Activated T-helper 2 cell treated with anti-CD3 and anti-CD28 coated beads, Interferon-gamma antibody, Interleukin-2, Interleukin-4, amounts not matched to agents 10 μg/mL and 5 μg/mL and 100 μg/mL, durations not matched to agents 14 hours and 24 hours and 36 hours (primary cell): ENCODE measurements at regions not wholly inside any gene's neighbourhood (a gene's known extent, or its start where the extent isn't known, plus 50 kb on each side); places are given as distances from the start of the nearest gene placed in this dataset.

ENCODE experiments used
- DNase-seq: peaks from one replicate; pipeline ENCODE4 v3.0.0; 2021; ENCODE audit warnings: low spot score
- H3K27ac Mint-ChIP-seq: one replicate; pipeline ENCODE4 v1.8.0; 2021; ENCODE audit warnings: mixed read lengths
- H3K27me3 Mint-ChIP-seq: one replicate; pipeline ENCODE4 v1.8.0; 2021; ENCODE audit warnings: low read depth, mixed read lengths
- H3K36me3 Mint-ChIP-seq: one replicate; pipeline ENCODE4 v1.8.0; 2021; ENCODE audit warnings: low read depth, mixed read lengths
- H3K4me1 Mint-ChIP-seq: one replicate; pipeline ENCODE4 v1.8.0; 2021; ENCODE audit warnings: low read depth, mixed read lengths
- H3K4me3 Mint-ChIP-seq: one replicate; pipeline ENCODE4 v1.8.0; 2021; ENCODE audit warnings: low read depth, mild to moderate bottlenecking, moderate library complexity, mixed read lengths
- H3K9me3 Mint-ChIP-seq: one replicate; pipeline ENCODE4 v1.8.0; 2021; ENCODE audit warnings: mixed read lengths
- intact Hi-C: fragments of 100-400 bp; cut with micrococcal nuclease; formaldehyde crosslinking; loops from one replicate; pipeline ENCODE4 v1.15.1; 2023

DNA sequence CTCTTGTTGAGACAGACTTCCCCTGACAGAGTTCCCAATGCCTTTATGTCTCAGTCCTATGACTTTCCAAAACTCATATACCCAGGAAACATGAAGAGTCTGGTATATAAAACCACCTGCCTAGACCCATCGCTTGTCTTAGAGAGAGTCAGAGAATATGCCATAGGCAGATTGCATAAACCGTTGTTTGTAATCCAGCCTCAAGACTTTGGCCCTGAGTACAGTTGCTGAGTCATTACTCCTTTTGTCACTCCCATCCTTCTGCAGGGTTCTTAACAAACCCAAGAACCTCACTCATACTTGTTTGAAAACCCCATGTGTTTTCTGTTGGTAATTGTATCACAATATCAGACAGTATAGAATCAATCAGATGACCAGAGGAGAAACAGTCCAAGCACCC, 616.3 kb downstream of the SLCO4C1 start:
- Mint-ChIP-seq H3K27me3 (no peaks in the 10 kb centered on the region), H3K4me1 (no peaks in the 10 kb centered on the region), H3K27ac (no peak overlapping the region), H3K36me3 (no peaks in the 10 kb centered on the region), H3K9me3 (no peaks in the 10 kb centered on the region), H3K4me3 (no peak overlapping the region)
- no peak for DNase-seq
- intact Hi-C loops: no loop called here

DNA sequence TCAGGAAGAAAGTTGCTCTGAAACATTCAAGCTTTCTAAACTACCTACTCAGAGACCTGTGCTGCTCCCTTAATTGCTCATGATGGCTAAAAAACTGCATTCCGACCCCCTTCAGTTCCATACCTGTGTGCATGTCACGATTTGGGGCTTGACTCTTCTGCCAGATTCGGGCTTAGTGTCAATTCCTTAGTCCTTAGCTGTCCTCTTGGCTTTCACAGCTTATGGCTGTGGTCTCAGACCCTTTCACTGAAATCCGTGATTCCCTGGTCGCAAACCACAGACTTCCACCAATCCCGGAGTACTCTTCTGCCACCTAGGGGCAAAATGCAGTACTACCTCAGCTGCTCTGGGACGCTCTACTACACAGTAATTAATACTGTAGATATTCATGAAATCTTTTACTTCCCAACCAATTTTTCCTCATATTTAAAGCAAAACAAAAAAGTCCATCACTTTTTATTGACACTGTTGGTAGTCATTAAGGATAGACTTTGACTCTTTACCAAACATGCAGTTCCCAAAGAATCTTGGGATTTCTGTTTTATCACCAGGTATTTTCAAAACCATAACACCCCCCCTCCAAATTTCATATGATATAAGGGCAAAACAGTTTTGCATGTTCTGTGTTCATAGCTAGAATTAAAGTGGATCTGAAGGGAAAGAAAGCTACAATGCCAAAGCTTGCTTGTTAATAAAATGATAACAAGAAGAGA, 617.4 kb downstream of the SLCO4C1 start:
- Mint-ChIP-seq H3K27me3 (no peaks in the 10 kb centered on the region), H3K4me3 (no peak overlapping the region), H3K4me1 (no peaks in the 10 kb centered on the region), H3K9me3 (no peaks in the 10 kb centered on the region), H3K27ac (no peak overlapping the region), H3K36me3 (no peaks in the 10 kb centered on the region)
- peak; percentile 8 for DNase-seq
- intact Hi-C loops: no loop called here

DNA sequence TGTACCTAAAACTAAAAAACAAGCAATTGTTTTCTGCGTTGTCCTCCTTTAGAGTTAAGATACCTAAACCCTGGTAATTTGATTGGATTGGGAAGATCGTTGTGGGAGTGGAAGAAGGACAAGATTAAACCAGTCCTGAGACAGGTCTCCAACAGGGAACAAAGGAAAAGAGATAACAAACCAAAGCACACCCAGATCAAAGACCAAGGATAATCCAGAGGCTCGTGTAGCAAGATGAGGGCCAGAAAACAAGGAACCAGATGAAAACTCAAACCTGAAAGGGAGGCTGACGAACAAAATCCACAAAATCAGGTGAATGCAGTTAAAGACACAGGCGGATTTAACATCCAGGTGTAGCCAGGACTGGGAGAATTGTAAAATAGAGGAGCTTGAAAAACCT, 618.1 kb downstream of the SLCO4C1 start:
- Mint-ChIP-seq H3K27me3 (no peaks in the 10 kb centered on the region), H3K4me1 (no peaks in the 10 kb centered on the region)
- no peak for DNase-seq

DNA sequence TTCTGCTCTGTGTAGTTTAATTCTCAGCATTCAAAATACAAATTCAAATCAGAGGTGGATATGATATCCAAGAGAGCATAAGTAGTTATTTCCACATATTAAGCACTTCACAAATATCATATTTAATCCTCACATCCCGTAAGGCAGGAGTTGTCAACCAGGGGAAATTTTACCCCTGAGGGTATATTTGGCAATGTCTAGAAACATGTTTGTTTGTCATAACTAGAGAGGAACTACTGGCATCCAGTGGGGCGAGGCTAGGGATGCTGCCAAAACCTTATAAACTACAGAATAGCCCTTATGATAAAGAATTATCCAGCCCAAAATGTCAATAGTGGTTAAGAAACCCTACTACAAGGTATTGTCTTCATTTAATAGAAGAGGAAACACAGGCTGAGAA, 619.4 kb downstream of the SLCO4C1 start:
- intact Hi-C loops: no loop called here
- Mint-ChIP-seq H3K9me3 (no peaks in the 10 kb centered on the region), H3K36me3 (no peaks in the 10 kb centered on the region), H3K27ac (no peak overlapping the region), H3K4me3 (no peak overlapping the region), H3K27me3 (no peaks in the 10 kb centered on the region), H3K4me1 (no peaks in the 10 kb centered on the region)
- no peak for DNase-seq

More for the DNA sequence above, 618.1 kb downstream of the SLCO4C1 start:
- H3K4me3 Mint-ChIP-seq: no peak overlapping the region
- H3K27ac Mint-ChIP-seq: no peak overlapping the region
- no peaks in the 10 kb centered on the region for H3K36me3 Mint-ChIP-seq
- no peaks in the 10 kb centered on the region for H3K9me3 Mint-ChIP-seq
- intact Hi-C loops: no loop called here

DNA sequence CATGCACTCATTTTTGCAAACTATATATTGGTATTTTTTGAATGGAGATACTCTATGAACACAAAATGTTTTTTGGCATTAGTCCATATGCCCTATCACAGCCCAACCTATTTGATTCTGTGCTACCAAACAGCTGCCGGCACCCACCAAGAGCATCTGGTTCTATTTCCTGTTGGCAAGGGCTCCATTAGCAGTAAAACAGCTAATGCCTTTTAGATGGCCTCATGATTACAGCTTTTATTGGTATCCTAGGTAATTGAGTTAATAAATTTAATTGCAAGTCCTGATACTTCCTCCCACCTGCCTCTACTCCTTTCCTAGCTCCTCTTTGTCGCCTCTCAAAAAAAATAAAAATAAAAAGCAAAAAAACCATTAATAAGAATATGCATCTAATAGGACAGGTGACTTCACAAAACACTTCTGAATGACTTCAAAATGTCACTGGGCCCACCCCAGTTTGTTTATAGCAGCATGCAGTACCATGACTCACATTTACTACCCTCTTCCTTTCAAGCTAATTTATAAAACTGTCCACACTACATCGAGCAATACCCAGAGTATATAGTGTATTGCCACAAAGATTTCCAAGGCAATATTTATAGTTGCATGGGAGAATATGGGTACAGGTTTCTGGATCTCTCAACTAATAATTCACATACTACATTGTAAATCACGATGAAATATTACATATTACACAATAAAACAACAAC, 620.4 kb downstream of the SLCO4C1 start:
- no peaks in the 10 kb centered on the region for H3K27me3 Mint-ChIP-seq
- no peaks in the 10 kb centered on the region for H3K4me1 Mint-ChIP-seq

DNA sequence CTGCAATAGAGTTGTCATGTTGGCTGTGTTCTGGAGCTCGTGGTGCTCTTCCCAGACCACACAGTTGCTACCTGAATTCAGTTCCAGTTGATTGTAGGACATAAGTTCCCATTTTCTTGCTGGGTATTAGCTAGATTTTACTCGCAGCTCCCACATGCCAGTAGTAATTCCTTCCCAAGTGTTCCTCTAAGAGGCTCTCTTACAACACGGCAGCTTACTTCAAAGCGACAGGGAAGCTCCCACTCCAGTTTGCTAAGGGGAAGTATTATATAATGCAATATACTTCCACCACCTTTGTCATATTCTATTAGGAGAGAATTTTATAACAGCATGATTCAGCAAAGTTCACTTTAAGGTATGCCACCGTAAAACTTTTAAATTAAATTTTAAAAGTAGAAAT, 623.0 kb downstream of the SLCO4C1 start:
- Mint-ChIP-seq H3K4me3 (no peak overlapping the region), H3K36me3 (no peaks in the 10 kb centered on the region), H3K9me3 (no peaks in the 10 kb centered on the region), H3K4me1 (no peaks in the 10 kb centered on the region), H3K27ac (no peak overlapping the region), H3K27me3 (no peaks in the 10 kb centered on the region)
- DNase-seq: no peak
- intact Hi-C loops: no loop called here

More for the DNA sequence above, 620.4 kb downstream of the SLCO4C1 start:
- H3K4me3 Mint-ChIP-seq: no peak overlapping the region
- intact Hi-C loops: loop anchor here (1.0 kb wide), 1 partner anchor 22 kb away; no protein-coding TSS in a partner anchor
- H3K27ac Mint-ChIP-seq: no peak overlapping the region
- H3K36me3 Mint-ChIP-seq: no peaks in the 10 kb centered on the region
- DNase-seq: no peak
- no peaks in the 10 kb centered on the region for H3K9me3 Mint-ChIP-seq

DNA sequence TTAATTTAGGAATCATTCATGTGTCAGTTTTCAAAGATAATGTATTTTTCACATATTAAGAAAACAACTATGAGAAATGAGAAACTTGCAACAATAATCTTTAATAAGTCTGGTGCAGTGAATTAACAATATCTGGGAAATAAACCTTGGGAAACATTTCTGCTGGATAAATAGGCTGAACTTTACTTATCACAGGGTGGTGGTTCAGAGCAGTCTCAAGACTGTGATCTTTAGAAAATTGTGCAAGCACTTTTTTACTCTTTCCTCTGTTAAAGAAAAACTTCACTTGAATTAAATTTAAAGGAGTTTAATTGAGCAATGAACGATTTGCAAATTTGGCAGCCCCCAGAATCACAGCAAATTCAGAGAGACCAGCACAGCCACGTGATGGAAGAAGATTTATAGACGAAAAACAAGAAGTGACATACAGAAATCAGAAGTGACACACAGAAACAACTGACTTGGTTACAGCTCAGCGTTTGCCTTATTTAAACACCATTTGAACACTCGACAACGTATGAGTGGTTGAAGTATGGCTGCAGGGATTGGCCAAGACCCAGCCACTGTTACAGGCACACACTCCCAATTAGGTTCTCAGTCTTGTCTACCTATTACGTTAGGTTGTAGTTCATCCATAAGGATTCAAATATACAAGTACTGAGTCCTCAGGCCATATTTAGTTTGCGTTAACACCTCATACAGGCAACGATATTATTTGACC, 631.9 kb downstream of the SLCO4C1 start:
- Mint-ChIP-seq H3K27ac (no peak overlapping the region), H3K9me3 (no peaks in the 10 kb centered on the region), H3K27me3 (no peaks in the 10 kb centered on the region), H3K36me3 (no peaks in the 10 kb centered on the region), H3K4me1 (no peaks in the 10 kb centered on the region), H3K4me3 (no peak overlapping the region)
- intact Hi-C loops: no loop called here
- DNase-seq: no peak

DNA sequence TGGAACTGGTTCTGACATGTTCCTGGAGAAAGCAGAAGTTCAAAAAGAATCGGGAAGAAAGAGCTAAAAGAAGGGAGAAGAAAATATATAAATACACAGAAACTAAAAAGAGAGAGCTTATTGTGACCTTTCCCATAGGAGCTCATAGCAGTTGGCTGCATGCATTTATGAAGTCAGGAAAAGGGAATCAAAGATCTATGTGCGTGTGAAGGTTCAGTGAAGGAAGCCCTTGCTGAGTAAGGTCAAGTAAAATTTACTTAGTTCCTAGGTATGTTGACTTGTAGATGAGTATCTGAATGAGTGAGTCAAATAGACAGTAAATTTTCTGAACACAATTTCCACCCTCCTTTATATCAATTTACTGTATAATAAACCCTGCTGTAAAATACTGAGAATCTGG, 632.5 kb downstream of the SLCO4C1 start:
- intact Hi-C loops: no loop called here
- no peaks in the 10 kb centered on the region for H3K36me3 Mint-ChIP-seq

DNA sequence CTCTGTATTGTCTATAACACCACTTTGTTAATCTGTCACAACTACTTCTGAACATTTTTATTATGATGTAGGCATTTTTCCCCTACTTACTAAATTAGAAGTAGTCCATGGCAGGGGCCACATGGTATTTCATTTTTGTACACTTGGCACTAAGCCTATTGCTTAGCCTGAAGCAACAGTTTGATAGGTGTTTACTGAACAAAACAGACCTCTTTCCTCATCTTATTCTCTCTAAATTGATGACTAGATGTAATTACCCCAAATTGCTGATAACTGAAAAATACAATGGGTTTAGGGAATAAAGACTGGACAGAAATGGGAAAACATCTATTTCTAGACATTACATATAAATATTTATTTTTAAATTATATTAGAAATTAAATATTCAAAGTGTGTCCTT, 633.8 kb downstream of the SLCO4C1 start:
- DNase-seq: no peak
- intact Hi-C loops: no loop called here
- no peak overlapping the region for H3K4me3 Mint-ChIP-seq
- H3K27ac Mint-ChIP-seq: no peak overlapping the region
- no peaks in the 10 kb centered on the region for H3K27me3 Mint-ChIP-seq
- no peaks in the 10 kb centered on the region for H3K9me3 Mint-ChIP-seq
- no peaks in the 10 kb centered on the region for H3K36me3 Mint-ChIP-seq
- no peaks in the 10 kb centered on the region for H3K4me1 Mint-ChIP-seq

More for the DNA sequence above, 632.5 kb downstream of the SLCO4C1 start:
- no peak for DNase-seq
- H3K27me3 Mint-ChIP-seq: no peaks in the 10 kb centered on the region
- H3K4me1 Mint-ChIP-seq: no peaks in the 10 kb centered on the region
- no peak overlapping the region for H3K4me3 Mint-ChIP-seq
- no peak overlapping the region for H3K27ac Mint-ChIP-seq
- no peaks in the 10 kb centered on the region for H3K9me3 Mint-ChIP-seq

DNA sequence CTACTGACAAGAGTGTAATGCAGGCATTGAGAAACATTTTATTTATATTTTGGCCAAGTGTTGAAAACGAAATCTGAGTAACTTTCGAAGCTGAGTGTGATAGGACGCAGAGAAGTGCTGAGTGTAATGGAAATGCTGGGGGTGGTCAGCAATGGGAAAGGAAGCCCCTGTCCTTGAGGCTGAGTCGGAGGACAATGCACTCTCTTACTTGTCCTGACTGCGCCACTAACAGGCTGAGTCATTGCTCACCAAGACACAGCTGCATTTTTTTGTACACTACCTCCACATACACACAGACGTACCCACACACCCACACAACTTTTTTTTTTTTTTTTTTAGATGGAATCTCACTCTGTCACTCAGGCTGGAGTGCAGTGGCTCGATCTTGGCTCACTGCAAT, 637.7 kb downstream of the SLCO4C1 start:
- H3K4me3 Mint-ChIP-seq: no peak overlapping the region
- intact Hi-C loops: no loop called here

DNA sequence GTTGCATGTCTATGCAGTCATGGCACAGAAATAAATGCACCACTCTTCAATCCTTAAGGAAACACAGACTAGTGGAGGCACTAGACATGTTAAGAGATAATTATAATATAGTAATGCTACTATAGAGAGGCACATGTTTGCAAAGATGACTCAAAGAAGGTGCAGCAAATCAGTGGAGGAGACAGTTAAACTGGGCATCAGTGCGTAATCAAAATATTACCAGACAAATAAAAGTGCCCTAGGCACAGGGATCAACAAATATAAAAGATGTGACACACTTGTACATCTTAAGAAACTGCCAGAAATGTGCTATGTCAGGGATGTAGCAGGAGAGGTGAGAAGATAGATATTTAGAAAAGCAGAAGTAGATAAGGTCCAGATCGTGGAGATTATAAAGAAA, 642.1 kb downstream of the SLCO4C1 start:
- Mint-ChIP-seq H3K9me3 (no peaks in the 10 kb centered on the region), H3K4me3 (no peak overlapping the region)

More for the DNA sequence above, 637.7 kb downstream of the SLCO4C1 start:
- no peaks in the 10 kb centered on the region for H3K36me3 Mint-ChIP-seq
- no peak overlapping the region for H3K27ac Mint-ChIP-seq
- H3K9me3 Mint-ChIP-seq: no peaks in the 10 kb centered on the region
- no peak for DNase-seq
- H3K4me1 Mint-ChIP-seq: no peaks in the 10 kb centered on the region
- no peaks in the 10 kb centered on the region for H3K27me3 Mint-ChIP-seq

DNA sequence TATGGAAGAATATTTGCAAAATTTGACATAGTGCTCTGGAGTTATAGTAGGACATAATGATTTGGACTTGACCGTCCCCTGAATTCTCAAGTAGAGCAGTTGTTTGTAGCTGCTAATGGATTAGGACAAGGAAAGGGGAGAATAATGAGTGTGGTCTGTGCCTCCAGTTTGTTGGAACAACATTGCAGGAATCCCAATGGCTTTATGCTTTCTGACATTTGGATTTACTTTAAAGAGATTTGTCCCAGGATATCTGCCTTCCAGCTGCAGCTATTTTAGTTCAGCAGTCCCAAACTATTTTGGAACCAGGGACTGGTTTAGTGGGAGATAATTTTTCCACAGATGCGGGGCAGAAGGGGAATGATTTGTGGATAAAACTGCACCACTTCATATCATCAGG, 648.2 kb downstream of the SLCO4C1 start:
- no peak overlapping the region for H3K27ac Mint-ChIP-seq

More for the DNA sequence above, 642.1 kb downstream of the SLCO4C1 start:
- H3K36me3 Mint-ChIP-seq: no peaks in the 10 kb centered on the region
- no peaks in the 10 kb centered on the region for H3K4me1 Mint-ChIP-seq
- no peak for DNase-seq
- H3K27me3 Mint-ChIP-seq: no peaks in the 10 kb centered on the region
- H3K27ac Mint-ChIP-seq: no peak overlapping the region
- intact Hi-C loops: loop anchor here (1.0 kb wide), 1 partner anchor 21 kb away; no protein-coding TSS in a partner anchor

DNA sequence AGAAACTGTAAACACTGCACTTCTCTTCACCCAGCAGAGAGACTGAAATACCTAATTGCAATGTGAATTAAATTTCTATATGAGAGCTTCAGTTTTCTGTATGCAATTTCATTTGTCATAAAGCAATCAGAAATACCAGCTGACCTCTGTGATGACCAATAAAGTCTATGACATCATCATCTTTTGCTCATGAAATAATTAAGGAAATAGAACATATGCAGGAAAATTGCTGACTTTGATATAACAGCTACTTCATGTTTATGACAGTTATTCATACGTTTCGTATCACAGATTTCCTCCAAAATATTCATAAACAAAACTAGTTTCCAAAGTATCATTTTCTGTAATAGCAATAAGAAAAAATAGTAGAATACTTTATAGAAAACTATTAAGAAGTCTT, 652.3 kb downstream of the SLCO4C1 start:
- intact Hi-C loops: no loop called here
- DNase-seq: no peak
- Mint-ChIP-seq H3K9me3 (no peaks in the 10 kb centered on the region), H3K4me1 (no peaks in the 10 kb centered on the region), H3K27me3 (no peaks in the 10 kb centered on the region), H3K27ac (no peak overlapping the region), H3K4me3 (no peak overlapping the region), H3K36me3 (no peaks in the 10 kb centered on the region)

More for the DNA sequence above, 648.2 kb downstream of the SLCO4C1 start:
- intact Hi-C loops: no loop called here
- no peaks in the 10 kb centered on the region for H3K4me1 Mint-ChIP-seq
- H3K36me3 Mint-ChIP-seq: no peaks in the 10 kb centered on the region
- no peaks in the 10 kb centered on the region for H3K9me3 Mint-ChIP-seq
- H3K27me3 Mint-ChIP-seq: no peaks in the 10 kb centered on the region
- no peak overlapping the region for H3K4me3 Mint-ChIP-seq
- no peak for DNase-seq
